HG02642 (cell line): ENCODE measurements at regions not wholly inside any gene's neighbourhood (a gene's known extent, or its start where the extent isn't known, plus 50 kb on each side); places are given as distances from the start of the nearest gene placed in this dataset.
"Not testable (repeated sequence)": the region's sequence is repeated elsewhere in the genome, so short reads cannot be mapped to it uniquely, and the experiment has no call there.

ENCODE experiments used
- ATAC-seq: cut with Tn5 transposase; IDR thresholded peaks from one replicate; pipeline ENCODE4 v1.9.1; 2021; ENCODE audit warnings: mild to moderate bottlenecking; ENCODE audit not compliant: unreplicated experiment, poor library complexity

- ATAC-seq = no peak
Measured at GRCh38 chr13:69124996-69125395, 982.6 kb upstream of the ATXN8OS start.

GRCh38 chr13:69109891-69110525 lies 997.6 kb upstream of the ATXN8OS start:
- ATAC-seq = no peak

GRCh38 chr13:69108486-69108885 lies 999.1 kb upstream of the ATXN8OS start:
- no peak for ATAC-seq

GRCh38 chr13:69107436-69107835 lies 1000.2 kb upstream of the ATXN8OS start:
- no peak for ATAC-seq

GRCh38 chr13:69101841-69102240 lies 1005.8 kb upstream of the ATXN8OS start:
- no peak for ATAC-seq

- ATAC-seq = no peak
Measured at GRCh38 chr13:69094485-69094884, 1013.1 kb upstream of the ATXN8OS start.

GRCh38 chr13:69092615-69093322 lies 1014.9 kb upstream of the ATXN8OS start:
- ATAC-seq = no peak

GRCh38 chr13:69077267-69077666 lies 1030.4 kb upstream of the ATXN8OS start:
- ATAC-seq = no peak

- ATAC-seq = no peak
Measured at GRCh38 chr13:69069554-69070133, 1038.0 kb upstream of the ATXN8OS start.

- no peak for ATAC-seq
Measured at GRCh38 chr13:69050696-69051095, 1056.9 kb upstream of the ATXN8OS start.

GRCh38 chr13:69044629-69045028 lies 1063.0 kb upstream of the ATXN8OS start:
- ATAC-seq = no peak

GRCh38 chr13:69040898-69041297 lies 1066.7 kb upstream of the ATXN8OS start:
- ATAC-seq = no peak

GRCh38 chr13:69035771-69036170 lies 1071.9 kb upstream of the ATXN8OS start:
- no peak for ATAC-seq

GRCh38 chr13:69028936-69029335 lies 1078.7 kb upstream of the ATXN8OS start:
- ATAC-seq = no peak

GRCh38 chr13:69020120-69020519 lies 1087.5 kb upstream of the ATXN8OS start:
- ATAC-seq = no peak

- ATAC-seq = not testable (repeated sequence)
Measured at GRCh38 chr13:69018173-69018572, 1089.5 kb upstream of the ATXN8OS start.

- no peak for ATAC-seq
Measured at GRCh38 chr13:69010789-69011188, 1096.8 kb upstream of the ATXN8OS start.

- no peak for ATAC-seq
Measured at GRCh38 chr13:69008499-69008898, 1099.1 kb upstream of the ATXN8OS start.

- no peak for ATAC-seq
Measured at GRCh38 chr13:68998056-68998455, 1109.6 kb upstream of the ATXN8OS start.

GRCh38 chr13:68996668-68997025 lies 1111.0 kb upstream of the ATXN8OS start:
- no peak for ATAC-seq

GRCh38 chr13:68995972-68996667 lies 1111.5 kb upstream of the ATXN8OS start:
- no peak for ATAC-seq
